HS-5 (cell line): ENCODE measurements at regions not wholly inside any gene's neighbourhood (a gene's known extent, or its start where the extent isn't known, plus 50 kb on each side); places are given as distances from the start of the nearest gene placed in this dataset.

Experiments used
- DNase-seq: peaks from one replicate; pipeline ENCODE4 v3.0.0-alpha.2; 2012; ENCODE audit warnings: low read depth

DNA sequence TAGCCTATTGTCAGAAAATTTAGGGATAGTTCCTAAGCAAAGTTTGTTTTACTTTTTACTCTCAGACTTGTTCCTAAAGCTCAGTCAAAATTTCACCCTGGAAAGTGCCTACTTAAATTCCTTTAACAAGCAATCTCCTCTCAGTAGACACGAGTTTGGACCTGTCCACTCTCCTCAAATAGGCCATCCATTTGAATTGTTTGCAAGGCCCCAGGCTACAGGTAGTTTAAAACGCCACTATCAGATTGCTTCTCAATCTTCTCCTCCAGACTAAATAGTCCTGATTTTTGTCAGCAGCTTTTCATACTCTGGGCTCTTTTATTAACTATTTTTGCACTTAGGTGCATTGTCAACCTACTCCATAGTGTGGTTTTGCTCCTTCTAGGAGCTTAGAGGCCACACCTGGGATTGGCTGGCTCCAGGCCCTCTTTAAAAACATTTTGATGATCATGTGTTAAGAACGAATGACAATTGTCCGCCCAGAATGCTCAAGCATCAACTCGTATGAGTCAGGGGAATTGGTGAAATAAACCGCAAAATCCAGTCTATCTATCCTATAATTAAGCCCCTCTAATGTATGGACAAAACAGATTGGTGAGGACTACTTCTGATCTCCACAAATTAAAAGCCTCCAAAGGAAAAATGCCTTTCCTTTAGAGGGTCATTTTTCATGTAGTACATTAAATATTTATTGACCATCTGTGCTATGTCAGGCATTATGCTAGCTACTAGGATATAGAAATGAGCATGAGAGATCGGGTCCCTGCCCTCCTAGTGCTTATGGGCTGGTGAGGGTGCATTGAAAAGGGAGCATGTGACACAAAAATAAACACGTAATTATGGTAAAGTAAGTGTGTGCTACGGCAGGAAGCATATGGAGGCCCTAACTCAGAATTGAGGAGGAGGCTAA, 333.8 kb upstream of the TNP1 start:
- DNase-seq = no peak

DNA sequence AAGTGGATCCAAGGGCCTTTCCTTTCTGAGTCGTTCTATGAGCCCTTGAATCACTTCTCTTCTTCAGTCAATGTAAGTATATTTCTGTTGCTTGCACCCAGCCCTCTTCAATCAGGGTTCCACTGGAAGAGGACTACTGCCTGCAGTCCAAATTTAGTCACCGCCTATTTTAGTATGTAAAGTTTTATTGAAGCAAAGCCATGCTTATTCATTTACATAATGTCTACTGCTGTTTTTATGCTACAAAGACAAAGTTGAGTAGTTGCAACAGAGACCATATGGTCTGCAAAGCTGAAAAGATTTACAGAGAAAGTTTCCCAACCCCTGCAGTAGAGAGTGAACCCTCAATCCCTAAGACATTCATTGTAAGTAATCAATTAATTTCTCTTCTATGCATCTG, 332.5 kb upstream of the TNP1 start:
- no peak for DNase-seq

DNA sequence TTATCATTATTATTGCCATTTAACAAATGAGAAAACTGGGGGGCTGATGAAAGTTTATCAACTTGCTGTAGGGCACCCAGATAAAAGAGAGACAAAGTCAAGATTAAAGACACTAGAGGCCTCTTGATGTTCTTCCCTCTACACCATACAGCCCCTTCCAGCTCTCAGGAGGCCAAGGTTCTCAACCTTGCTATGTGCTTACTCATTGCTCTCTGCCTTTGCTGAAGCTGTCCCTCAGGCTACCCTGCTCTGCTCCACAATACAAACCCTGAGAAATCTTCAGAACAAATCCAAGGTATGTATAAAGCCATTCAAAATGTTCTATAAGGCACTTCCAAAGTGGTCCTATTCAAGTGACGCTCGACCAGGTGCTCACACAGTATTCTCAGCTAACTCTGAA, 329.9 kb upstream of the TNP1 start:
- no peak for DNase-seq

DNA sequence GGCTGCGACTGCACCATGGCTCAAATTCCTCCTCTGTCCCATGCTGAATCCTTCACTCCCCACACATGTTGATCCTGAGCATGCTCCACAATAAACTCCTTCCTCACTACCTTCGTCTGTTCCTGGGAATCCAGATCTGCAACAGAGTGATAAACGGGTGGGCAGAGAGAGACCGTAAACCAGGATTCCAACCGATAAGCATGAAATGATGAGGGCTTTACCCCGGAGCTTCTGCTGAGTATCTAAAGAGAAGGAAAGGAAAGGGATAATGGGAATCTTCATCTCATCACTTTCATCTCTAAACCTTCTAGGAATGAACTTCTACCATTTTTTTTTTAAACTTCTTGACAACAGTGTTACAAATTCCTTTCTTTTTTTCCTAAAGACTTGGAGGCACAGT, 329.3 kb upstream of the TNP1 start:
- DNase-seq = no peak

DNA sequence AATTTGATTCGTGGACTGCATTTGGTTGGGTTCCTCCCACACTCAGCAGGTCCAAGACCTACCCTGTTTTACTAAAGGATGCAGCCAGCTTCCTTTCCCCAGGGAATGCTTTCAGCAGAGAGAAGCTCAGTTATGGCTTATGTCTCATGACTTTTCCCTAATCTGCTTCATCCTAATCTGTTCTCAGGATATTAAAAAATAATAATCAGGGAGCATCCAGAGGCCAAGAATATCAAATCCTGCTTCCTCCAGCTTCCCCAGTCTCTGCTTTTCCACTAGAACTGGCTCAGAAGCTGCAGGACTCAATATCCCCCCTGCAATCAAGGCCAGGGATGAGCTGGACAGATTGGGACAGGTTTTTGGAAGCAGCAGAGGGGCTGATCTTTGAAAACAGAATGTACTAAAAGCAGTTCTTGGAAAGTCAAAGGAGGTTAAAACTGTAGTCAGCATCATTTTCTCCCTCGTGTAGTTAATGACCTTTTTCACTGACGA, 326.9 kb upstream of the TNP1 start:
- no peak for DNase-seq

DNA sequence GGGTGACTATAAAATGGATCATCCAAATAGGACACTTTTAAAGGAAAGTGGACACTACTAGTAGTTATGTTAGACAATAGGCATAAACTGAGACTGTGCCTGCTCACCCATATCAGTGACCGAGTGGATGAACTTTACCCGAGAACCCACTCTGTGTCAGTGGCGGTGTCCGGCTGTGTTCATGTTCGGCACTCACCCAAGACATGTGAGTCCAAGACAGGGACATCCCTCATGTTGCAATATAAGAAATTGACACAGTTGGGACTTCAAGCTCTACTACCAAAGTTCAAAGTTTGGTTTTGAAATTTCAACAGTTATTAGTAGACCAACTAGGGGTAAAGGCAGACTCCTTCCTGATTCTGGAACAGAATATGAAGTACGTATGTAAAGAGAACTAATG, 326.3 kb upstream of the TNP1 start:
- DNase-seq = no peak

DNA sequence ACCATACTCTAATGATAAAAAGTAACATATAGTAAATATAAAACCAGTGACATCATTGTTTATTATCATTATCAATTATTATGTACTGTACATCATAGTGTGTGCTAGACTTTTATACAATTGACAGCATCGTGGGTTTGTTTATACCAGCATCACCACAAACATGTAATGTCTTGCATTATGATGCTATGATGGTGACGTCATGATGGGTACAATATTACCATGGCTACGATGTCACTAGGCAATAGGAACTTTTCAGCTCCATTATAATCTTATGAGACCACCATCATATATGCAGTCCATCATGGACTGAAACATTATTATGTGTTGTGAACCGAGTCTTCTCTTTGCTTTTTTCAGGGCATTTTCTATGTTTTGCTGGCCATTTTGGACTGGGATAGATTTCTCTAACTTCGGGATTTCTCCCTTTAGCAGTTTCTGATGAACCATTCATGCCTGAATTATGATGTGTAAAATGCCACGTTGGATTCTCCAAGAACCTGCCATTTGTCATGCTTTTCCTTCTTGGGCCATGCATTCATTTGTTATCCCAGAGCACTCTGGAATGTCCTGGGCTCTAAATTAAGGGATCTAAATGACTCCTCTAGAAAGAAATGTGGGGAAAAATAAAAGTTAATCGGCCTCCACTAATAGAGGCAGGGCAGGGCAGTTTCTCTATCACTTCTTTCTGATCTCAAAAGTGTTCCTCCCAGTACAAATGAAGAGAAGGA, 325.6 kb upstream of the TNP1 start:
- no peak for DNase-seq

DNA sequence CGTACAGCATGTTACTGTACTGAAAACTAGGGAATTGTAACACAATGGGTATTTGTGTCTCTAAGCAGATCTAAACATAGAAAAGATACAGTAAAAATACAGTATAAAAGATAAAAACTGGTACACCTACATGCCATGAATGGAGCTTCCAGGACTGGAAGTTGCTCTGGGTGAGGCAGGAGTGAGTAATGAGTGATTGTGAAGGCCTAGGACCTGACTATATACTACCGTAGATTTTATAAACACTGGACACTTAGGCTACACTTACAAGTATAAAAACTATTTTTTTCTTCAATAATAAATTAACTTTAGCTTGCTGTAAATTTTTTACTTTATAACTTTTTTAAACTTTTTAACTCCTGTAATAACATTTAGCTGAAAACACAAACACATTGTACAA, 324.4 kb upstream of the TNP1 start:
- DNase-seq = no peak

DNA sequence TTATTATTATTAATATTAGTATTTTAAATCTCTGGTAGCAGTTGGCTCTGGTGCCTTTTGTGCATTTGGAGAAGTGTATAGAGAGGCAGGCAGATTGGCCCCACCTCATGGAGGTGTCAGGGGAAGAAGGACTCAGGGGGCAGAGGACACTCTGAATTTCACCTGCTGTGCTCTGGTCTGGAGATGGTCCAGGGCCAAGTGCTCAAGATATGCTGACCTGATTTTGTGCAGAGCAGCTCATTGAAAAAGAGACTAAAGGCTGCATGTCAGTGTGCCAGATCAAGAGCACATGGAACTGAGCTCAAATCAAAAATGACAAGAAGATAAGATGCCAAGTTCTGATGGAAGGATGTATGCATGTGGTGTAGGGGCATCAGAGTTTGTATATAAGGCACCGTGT, 323.6 kb upstream of the TNP1 start:
- DNase-seq = no peak

DNA sequence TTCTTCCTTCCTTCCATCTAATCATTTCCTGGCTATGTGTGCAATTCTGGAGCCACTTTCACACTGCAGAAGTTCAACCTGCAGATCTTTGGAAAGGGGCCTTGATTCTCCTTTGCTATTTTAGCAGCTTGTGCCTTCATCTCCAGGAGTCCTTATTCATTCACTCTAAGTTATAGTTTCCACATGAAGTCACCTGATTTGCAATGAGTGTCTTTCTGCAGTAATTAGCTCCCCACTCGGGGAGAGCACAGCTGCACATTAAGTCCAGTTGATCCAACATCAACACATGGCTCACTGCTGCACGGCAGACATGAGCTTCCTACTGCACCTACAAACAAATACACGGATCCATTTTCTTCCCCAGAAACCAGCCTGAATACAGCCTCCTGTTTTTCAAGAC, 323.1 kb upstream of the TNP1 start:
- no peak for DNase-seq

DNA sequence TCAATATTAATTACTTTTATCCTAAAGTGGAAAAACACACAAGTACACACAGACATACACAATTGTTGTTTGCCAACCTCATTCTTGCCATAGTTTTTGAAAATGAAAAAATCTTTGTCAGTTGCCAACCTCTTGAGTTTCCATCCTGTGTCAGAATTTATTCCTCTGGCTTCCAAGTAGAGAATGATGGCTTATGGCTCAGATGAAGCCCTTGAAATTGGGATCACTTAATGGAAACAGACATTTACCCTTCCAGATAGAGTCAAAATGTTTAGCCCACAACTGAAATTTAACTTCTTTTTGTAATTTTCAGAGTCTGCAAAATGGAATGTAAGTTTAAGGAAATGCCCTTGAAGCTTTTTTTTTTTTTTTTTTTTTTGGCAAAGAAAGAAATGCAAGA, 321.6 kb upstream of the TNP1 start:
- DNase-seq = no peak

DNA sequence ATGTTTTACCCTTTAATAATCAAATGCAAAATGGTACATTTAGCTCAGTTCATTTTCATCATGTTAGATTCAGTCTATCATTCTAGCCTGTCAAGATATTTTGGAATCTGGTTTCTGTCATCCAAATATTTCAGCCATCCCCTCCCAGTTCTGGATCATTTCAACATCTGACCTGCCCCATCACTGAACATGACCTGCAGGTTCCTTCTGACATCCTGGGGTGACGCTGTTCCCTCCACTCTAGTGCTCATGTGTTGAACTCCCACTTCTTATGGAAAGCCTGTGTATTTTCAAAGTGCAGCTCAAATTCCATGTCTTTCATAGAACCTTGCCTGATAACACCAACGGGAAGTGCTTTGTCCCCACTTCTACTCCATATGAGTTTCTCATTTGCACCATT, 320.0 kb upstream of the TNP1 start:
- no peak for DNase-seq

DNA sequence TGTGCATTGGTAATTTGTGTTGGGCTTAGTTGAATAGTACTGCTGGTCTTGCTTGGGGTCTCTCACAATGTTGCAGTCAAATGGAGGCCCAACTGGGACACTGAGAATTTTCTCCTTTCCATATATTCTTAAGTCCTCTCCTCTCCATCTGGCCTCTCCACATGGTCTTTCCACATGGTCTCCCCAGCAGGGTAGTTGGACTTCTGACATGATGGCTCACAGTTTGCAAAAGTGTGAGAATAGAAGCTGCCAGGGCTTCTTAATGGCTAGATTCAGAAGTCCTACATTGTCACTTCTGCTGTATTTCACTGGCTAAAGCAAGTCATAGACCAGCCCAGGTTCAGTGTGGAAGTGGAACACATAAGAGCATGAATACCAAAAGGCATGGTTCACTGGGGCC, 318.5 kb upstream of the TNP1 start:
- DNase-seq = no peak

DNA sequence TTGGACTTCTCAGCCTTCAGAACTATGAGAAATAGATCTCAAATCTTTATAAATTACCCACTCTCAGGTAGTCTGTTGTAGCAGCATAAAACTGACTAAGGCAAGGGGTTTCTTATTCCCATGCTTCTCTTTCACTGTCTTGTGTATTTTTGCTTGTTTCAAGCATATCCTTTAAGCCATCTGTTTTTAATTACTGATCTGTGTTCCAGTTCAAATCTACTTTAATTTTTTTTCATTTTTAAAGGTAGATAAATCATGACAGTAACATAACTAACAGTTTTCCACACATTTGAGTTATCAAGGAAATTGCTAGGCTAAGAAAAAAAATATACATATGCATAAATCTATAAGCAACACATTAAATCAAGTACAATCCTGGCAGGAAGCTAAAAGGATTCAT, 317.9 kb upstream of the TNP1 start:
- no peak for DNase-seq

DNA sequence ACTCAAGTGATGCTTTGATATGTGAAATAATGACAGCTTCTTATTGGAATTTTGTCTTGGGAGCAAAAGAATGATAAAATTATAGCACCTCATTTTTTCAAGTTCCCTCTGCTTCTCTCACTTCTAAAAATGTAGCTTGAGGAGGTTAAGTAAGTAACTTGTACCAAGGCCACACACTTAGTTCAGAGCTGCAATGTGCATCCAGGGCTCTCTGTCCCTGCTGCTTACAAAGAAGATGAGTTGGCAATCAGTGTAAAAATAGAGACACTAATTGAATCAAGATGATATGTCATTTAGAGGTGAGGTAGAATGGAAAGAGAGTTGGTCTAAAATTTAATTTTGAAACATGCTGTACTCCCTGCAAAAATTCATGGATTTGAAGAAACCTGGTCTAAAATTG, 312.0 kb upstream of the TNP1 start:
- DNase-seq = no peak

DNA sequence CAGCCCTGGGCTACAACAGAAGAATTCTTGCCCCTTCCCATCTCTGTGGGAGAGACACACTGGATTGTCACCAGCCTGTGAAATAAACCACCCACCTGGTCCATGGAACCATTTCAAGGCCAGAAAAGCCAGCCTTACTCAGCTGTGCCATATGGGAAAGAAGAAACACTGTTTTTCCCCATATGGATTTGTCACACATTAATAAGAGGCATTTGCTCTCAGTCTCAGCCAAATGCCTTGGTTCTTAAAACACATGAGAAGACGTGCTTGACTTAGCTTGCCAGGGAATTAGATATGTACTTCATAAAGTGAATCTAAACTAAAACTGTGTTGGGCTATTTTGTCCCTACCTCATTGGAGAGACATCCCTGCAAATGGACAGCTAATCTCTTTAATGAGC, 308.6 kb upstream of the TNP1 start:
- DNase-seq = no peak

DNA sequence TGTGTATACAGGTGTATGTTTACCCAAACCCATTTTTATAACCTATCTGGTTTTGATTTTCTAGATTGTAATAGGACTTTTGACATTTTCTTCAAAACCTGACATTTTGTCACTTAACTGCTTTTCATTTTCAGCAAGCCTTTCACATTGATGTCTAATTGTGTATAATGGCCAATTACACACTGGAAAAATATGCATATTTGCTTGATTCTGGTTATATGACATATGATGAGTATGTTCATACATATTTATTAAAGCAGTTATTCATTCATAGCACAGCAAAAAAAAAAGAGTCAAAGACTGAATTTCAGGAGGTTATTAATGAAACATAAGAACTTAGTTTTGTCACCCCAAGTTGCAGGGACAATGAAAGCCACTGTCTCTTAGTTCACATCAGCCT, 307.7 kb upstream of the TNP1 start:
- peak; percentile 16 for DNase-seq

DNA sequence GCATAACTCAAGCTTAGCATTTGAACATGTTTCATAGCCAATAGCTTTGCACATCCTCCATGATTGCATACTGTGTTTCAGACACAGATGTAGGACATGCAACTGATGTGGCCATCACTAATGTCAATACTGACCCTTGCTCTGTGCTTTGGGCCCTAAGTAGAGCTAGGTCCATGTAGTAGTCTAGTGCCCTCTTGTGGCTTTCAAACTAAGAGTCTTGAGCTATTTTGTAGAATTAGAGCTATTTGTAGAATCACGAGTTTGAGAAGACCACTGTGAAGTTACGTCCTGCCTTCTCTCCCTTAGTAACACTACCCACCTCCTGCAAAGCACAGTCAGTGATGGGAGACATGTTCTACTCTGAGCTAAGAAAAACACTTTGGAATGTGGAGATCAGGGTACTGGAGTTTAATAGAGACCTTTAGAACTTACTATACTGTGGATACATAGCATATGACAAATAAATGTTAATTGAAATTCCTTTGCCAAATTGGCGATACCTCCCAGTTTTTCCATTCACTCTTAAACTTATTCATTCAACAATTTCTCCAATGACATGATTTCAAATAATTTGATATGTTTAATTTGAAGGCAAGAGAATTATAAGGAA, 306.5 kb upstream of the TNP1 start:
- DNase-seq = peak; percentile 11

DNA sequence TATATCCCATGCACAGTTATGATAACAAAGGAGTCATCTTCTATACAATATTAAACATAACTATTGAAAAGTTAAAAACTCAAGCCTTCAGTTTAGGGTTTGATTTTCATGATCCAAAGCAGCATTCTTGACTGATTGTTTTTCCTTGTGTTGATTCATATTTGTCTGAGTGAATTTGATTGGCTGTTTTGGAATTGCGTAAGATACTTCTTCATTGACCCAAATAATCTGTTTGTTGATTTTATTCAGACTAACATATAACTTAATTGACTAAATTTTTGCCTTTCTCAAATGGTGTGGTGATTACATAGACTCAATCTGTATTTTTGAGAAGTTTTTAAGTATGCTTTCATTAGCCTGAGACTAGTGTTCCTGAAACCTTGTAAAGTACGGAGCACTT, 305.7 kb upstream of the TNP1 start:
- DNase-seq = no peak

DNA sequence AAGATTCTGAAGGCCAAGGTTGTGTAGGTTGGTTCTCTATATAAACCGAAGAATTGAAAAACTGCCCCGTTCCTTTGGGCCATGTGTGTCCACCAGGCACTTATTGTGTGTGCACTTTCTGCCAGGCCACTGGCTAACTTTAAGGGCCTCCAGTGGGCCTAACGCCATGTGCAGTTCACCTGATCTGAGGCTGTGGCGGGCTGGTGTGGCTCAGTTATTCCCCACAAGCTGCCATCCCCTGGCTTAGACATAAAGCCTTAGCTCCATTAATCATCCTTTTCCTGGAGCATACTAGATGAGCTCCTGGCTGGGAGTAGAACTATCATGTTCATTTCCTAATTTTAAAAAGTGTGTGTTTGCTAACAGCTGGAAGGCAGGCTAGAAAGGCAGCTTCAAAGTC, 304.1 kb upstream of the TNP1 start:
- no peak for DNase-seq

DNA sequence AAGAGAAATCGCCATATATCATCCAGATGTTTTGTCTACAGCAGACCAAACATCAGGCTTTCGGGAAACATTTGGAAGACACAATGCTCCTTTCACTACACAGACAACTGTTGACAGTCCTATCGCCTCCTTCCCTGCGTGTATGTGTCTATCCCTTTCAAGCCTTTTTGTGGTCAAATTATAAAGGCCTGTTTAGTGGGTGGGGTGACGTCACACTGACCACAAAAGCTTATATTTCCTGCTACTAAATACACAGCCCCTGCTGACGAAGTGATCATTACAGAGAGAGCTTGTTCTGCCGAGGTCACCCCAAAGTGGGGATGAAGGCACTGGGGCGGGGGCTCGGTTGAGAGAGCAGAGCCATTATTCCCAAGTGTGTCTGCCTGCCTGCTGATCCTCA, 302.7 kb upstream of the TNP1 start:
- peak; percentile 60 for DNase-seq

DNA sequence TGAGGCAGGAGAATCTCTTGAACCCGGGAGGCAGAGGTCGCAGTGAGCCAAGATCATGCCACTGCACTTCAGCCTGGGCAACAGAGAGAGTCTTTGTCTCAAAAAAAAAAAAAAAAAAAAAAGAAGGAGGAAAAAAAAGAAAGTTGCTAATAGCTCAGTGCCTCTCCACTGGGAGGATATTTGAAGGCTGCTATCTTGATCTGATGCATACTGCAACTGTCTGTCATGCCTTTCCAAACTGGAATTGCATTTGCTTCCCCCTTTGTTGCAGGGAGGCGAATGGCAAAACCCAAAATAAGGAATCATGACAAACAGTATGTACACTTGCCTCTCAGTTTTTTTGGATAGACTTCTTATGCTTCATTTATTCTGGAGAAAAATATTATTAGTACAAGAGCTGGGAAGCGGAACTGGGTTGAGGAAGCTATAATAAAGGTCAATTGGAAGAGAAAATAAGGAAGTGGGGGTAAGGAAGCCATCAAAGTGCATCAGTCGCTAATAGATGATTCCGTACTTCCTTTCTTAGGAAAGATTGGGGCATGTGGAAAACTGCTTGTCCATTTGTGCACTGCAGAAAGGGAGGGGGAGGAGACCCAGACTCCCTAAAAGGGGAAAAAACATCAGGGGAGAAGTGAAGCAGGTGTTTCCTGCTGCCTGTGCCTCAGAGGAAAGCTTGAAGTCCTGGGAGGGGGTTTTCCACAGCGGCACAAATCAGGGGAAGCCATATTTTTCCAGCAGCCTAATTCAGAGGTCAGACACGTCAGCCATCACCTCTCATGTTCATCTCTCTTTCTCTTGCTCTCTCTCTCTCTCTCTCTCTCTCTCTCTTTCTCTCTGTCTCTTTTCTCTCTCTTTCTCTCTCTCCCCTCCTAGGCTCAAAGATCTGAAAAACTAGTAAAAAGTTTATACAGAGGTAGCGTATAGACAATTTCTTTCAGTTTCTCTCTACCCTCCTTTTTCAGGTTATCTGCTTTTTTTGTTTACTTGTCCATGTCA, 301.4 kb upstream of the TNP1 start:
- DNase-seq = no peak
